Keratinocyte (primary cell): ENCODE measurements at regions not wholly inside any gene's neighbourhood (a gene's known extent, or its start where the extent isn't known, plus 50 kb on each side); places are given as distances from the start of the nearest gene placed in this dataset.

Experiments
- DNase-seq: peaks from one replicate; pipeline ENCODE4 v3.0.0-alpha.2; 2011; ENCODE audit warnings: low read depth, missing footprints, low spot score
- FAIRE-seq: peaks from 2 replicates; lab custom pipeline; 2011; peaks lifted over from hg19 to GRCh38; lab: Jason Lieb, UNC
- H2AFZ ChIP-seq: 2 replicates; pipeline ENCODE4 v1.6.0; 2012; ENCODE audit warnings: low read length, control low read depth, inconsistent platforms; ENCODE audit not compliant: control insufficient read depth
- H3K27ac ChIP-seq: 2 replicates; pipeline ENCODE4 v1.5.1; 2011; ENCODE audit warnings: low read length; ENCODE audit not compliant: control insufficient read depth, insufficient read depth
- H3K27me3 ChIP-seq: 3 replicates; pipeline ENCODE4 v1.6.0; 2011; ENCODE audit warnings: low read length; ENCODE audit not compliant: control insufficient read depth, insufficient read depth; ENCODE audit errors: extremely low read depth
- H3K36me3 ChIP-seq, 2 experiments: 2 replicates in 1 of 2; 3 replicates in 1 of 2; pipeline ENCODE4 v1.5.1; 2011; ENCODE audit warnings: low read length in 2 of 2, mild to moderate bottlenecking in 1 of 2; ENCODE audit not compliant: control insufficient read depth in 2 of 2, insufficient read depth in 2 of 2; ENCODE audit errors: extremely low read depth in 1 of 2
- H3K4me1 ChIP-seq: 3 replicates; pipeline ENCODE4 v1.5.1; 2011; ENCODE audit warnings: low read length; ENCODE audit not compliant: control insufficient read depth, insufficient read depth; ENCODE audit errors: extremely low read depth
- H3K4me2 ChIP-seq: 3 replicates; pipeline ENCODE4 v1.6.0; 2011; ENCODE audit warnings: low read depth, low read length; ENCODE audit not compliant: control insufficient read depth, insufficient read depth; ENCODE audit errors: extremely low read depth
- H3K4me3 ChIP-seq, 3 experiments: fragments of 200-600 bp in 1 of 3; sonication (generic) in 1 of 3; 2 replicates in 2 of 3; 3 replicates in 1 of 3; pipeline ENCODE4 v1.5.1; 2011 to 2016; ENCODE audit warnings: low read length in 3 of 3, mild to moderate bottlenecking in 3 of 3, control low read depth in 2 of 3, inconsistent platforms in 1 of 3, low read depth in 1 of 3, mixed read lengths in 1 of 3, mixed run types in 1 of 3, moderate library complexity in 1 of 3; ENCODE audit not compliant: control insufficient read depth in 2 of 3, insufficient read depth in 2 of 3; ENCODE audit errors: extremely low read depth in 1 of 3
- H3K79me2 ChIP-seq: 2 replicates; pipeline ENCODE4 v1.6.0; 2012; ENCODE audit warnings: low read length; ENCODE audit not compliant: control insufficient read depth, insufficient read depth
- H3K9ac ChIP-seq: 3 replicates; pipeline ENCODE4 v1.6.0; 2011; ENCODE audit warnings: low read length; ENCODE audit not compliant: control insufficient read depth, insufficient read depth; ENCODE audit errors: extremely low read depth
- H3K9me1 ChIP-seq: 3 replicates; pipeline ENCODE4 v1.6.0; 2011; ENCODE audit warnings: low read length; ENCODE audit not compliant: control insufficient read depth, insufficient read depth; ENCODE audit errors: extremely low read depth
- H3K9me3 ChIP-seq: 2 replicates; pipeline ENCODE4 v1.5.1; 2012; ENCODE audit warnings: low read depth, low read length; ENCODE audit not compliant: control insufficient read depth
- H4K20me1 ChIP-seq: 3 replicates; pipeline ENCODE4 v1.6.0; 2011; ENCODE audit warnings: low read length; ENCODE audit not compliant: control insufficient read depth, insufficient read depth; ENCODE audit errors: extremely low read depth
- EZH2 ChIP-seq: IDR thresholded peaks from one replicate; pipeline ENCODE4 v1.6.1; 2012; ENCODE audit warnings: inconsistent platforms, mild to moderate bottlenecking, low read length, moderate library complexity
- dilution Hi-C: fragments of 300-500 bp; cut with MboI; formaldehyde crosslinking; loops from one replicate; pipeline ENCODE4 v1.7.0; 2020; ENCODE audit warnings: low sequenced_read_pairs; ENCODE audit not compliant: extremely low pct_ligation_motif_present
- TF ChIP-seq, protein P1 (sequence below), 3 experiments: IDR thresholded peaks in 1 of 3; conservative IDR thresholded peaks in 1 of 3; optimal IDR thresholded peaks in 1 of 3; 2 replicates in 2 of 3; 3 replicates in 1 of 3; pipeline versions ENCODE3 to v1.5.1; 2011; ENCODE audit warnings: low read length in 3 of 3, mild to moderate bottlenecking in 3 of 3, moderate library complexity in 2 of 3, control low read depth in 1 of 3, inconsistent platforms in 1 of 3; ENCODE audit not compliant: insufficient read depth in 2 of 3; ENCODE audit errors: extremely low read depth in 1 of 3

DNA sequence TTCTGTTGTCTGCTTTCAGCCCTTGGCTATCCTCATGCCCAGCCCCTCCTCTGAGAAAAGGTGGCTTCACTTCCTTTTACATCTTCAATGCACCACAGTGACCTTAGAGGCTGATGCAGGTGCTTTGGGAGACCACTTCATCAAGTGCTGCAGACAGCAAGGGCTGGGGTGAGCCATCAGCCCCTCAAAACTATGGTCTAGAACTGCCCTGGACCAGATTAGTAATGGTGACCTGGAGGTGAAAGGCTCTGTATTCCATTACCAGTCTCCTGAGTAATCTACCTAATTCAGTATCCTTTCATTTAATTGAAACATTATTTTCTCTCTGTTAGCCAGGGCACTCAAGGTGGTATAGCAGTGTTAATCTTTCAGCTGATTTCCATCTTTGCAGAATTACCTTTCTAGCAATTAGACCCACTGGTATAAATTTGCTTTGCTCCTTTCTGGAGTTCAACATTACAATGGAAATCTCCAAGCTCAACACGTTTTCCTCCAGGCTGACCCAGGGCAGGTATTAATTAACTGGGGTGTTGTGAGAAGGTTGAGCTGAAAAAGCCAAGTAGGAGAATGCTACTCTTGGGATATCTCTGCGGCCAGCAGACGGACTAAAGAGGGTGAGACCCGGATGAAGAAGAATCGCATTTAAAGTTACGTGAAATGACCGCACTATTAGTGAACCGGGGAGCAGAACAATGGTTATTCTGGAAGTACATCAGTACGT lies 469.0 kb downstream of the MEIS1 start:
- TF ChIP-seq, protein P1, sequence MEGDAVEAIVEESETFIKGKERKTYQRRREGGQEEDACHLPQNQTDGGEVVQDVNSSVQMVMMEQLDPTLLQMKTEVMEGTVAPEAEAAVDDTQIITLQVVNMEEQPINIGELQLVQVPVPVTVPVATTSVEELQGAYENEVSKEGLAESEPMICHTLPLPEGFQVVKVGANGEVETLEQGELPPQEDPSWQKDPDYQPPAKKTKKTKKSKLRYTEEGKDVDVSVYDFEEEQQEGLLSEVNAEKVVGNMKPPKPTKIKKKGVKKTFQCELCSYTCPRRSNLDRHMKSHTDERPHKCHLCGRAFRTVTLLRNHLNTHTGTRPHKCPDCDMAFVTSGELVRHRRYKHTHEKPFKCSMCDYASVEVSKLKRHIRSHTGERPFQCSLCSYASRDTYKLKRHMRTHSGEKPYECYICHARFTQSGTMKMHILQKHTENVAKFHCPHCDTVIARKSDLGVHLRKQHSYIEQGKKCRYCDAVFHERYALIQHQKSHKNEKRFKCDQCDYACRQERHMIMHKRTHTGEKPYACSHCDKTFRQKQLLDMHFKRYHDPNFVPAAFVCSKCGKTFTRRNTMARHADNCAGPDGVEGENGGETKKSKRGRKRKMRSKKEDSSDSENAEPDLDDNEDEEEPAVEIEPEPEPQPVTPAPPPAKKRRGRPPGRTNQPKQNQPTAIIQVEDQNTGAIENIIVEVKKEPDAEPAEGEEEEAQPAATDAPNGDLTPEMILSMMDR (optimal IDR thresholded peaks at IDR 0.05 in 1 of 3, IDR thresholded peaks at IDR 0.05 in 1 of 3, conservative IDR thresholded peaks at IDR 0.05 in 1 of 3; ENCODE audit: extremely low read depth in 1 of 3, insufficient read depth in 2 of 3, low read length in 3 of 3) = no peak
- TF ChIP-seq EZH2 = no peak
- Histone ChIP-seq H3K9me3 (no peaks in the 10 kb centered on the region), H3K9me1 (no peaks in the 10 kb centered on the region), H3K36me3 (no peaks in the 10 kb centered on the region), H3K4me3 (no peak overlapping the region), H3K4me2 (no peak overlapping the region), H3K27me3 (no peaks in the 10 kb centered on the region), H3K9ac (no peak overlapping the region), H2AFZ (no peak overlapping the region), H3K79me2 (no peaks in the 10 kb centered on the region), H3K27ac (no peak overlapping the region), H3K4me1 (no peaks in the 10 kb centered on the region), H4K20me1 (no peaks in the 10 kb centered on the region)
- FAIRE-seq (no peak), DNase-seq (no peak)
- dilution Hi-C loops = no loop called here

DNA sequence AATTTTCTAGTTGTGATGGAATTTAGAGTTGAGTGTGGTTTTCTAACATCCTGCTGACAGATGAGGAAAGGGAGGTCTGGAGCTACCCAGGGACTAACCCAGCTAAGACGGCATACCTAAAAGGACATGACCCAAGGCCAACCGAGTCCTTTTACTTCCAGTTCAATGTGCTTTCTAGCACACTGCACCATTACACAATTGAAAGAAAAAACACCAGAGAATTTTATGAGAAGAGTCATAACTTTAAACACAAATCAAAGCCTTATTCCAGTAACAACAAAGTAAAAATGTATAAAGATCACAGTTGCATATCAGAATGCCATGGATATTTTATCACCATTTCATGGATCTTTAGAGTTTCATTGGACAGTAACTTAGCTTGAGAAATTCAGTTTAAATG lies 480.3 kb downstream of the MEIS1 start:
- no peak overlapping the region for H3K4me3 ChIP-seq
- TF ChIP-seq, protein P1 (optimal IDR thresholded peaks at IDR 0.05 in 1 of 3, IDR thresholded peaks at IDR 0.05 in 1 of 3, conservative IDR thresholded peaks at IDR 0.05 in 1 of 3; ENCODE audit: extremely low read depth in 1 of 3, insufficient read depth in 2 of 3, low read length in 3 of 3) = no peak
- no peak for TF ChIP-seq EZH2
- dilution Hi-C loops = no loop called here
- no peak overlapping the region for H3K4me2 ChIP-seq
- no peaks in the 10 kb centered on the region for H3K79me2 ChIP-seq
- H3K9me3 ChIP-seq = no peaks in the 10 kb centered on the region
- H3K27ac ChIP-seq = no peak overlapping the region
- H2AFZ ChIP-seq = no peak overlapping the region
- H3K27me3 ChIP-seq = no peaks in the 10 kb centered on the region
- no peaks in the 10 kb centered on the region for H3K9me1 ChIP-seq
- no peak overlapping the region for H3K9ac ChIP-seq
- no peaks in the 10 kb centered on the region for H4K20me1 ChIP-seq
- no peak for DNase-seq
- H3K4me1 ChIP-seq = peaks cover 2% of the 10 kb centered on the region
- FAIRE-seq = no peak
- no peaks in the 10 kb centered on the region for H3K36me3 ChIP-seq
